Activated gamma-delta T cell treated with Interleukin-2 at 50 U/mL for 16 hours (primary cell): ENCODE measurements at regions not wholly inside any gene's neighbourhood (a gene's known extent, or its start where the extent isn't known, plus 50 kb on each side); places are given as distances from the start of the nearest gene placed in this dataset.
"Not testable (repeated sequence)": the region's sequence is repeated elsewhere in the genome, so short reads cannot be mapped to it uniquely, and the experiment has no call there.

Experiments used
- DNase-seq: peaks from one replicate; pipeline ENCODE4 v3.0.0-alpha.2; 2020

DNA sequence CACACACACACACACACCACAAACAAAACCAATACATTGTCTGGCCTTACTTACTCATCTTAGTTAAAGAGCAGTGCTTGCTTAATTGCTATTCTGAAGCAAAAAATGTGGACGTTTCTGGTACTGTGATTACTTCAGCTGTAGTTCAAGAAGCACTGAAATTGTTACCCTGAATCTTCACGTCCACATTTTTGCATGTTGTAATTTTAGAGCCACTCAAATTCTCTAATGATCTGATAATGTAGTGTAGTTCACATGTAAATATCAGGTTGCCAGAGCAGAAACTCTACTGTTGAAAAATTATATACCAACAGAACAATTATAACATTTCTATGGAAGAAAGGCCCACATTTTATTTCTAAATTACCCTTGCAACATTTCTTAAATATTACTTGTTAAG is 1451.1 kb downstream of the GATA3 start:
- DNase-seq: no peak

DNA sequence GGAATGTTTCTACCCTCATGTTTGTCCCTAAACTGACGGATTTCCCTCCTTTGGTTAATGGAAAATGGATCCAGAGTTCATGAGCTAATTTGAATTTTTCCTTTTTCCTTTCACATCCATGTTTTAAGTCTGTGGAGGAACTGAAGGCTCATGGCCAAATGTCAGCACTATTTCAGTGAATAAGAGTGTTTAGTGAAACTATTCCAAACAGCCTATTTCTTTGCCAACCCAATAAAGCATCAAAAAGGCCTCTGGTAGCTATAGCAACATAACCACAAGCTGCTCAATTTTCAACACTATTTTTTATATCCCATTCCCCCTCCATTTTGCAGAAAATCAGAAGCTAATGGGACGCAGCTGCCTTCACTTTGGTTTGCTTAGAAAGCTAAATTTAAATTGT is 1454.1 kb downstream of the GATA3 start:
- no peak for DNase-seq

DNA sequence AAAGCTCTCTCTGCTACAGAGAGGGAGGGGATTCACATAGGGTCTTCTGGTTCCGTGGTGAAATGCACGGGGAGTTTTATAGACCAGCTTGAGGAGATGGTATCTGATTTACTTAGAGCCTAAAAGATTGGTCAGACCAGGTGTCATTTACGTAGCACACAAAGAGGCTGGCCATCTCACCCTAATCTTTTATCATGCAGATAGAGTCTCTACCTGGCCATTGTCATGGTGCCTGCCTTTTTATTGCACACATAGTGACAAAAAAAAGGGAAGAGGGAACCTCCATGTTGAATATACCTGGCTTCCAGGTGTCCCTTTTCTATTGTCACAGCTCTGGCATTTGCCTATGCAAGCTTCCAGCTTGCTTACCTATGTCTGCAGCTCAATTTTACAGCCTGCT is 1456.1 kb downstream of the GATA3 start:
- DNase-seq: no peak

DNA sequence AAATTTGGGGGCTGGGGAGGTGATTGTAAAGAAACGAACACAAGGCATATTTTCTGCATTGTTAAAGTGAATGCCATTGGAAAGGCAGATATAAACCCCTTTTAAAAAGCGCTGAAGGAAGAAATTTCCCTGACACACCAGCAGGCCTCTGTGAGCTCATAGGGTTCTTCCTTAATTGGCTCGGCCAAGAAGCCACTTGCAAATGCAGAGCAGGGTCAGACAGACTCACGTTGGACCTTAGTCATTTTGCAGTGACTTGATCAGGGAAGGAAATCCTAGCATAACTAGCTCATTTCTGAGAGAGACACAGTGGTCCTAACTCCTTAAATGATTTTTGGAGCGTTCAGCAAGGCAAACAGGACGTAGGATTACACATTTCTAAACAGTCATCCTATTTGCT is 1461.4 kb downstream of the GATA3 start:
- DNase-seq: no peak

DNA sequence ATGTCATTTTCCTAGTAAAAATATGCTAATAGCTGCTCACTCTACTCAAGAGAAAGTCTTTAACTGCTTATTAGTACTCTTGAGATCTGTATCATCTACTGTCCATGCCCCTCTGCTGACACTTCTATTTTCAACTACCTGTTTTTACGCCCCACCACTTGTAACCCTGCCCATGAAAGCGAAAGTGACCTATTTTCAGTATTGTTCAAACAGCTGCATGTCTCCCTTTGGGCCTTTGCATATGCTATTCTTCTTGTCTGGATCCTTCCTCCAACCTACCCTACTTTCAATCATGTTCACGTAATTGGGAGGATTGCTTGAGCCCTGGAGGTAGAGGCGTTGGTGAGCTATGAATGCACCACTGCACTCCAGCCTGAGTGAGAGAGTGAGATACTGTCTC is 1481.3 kb downstream of the GATA3 start:
- DNase-seq: no peak

DNA sequence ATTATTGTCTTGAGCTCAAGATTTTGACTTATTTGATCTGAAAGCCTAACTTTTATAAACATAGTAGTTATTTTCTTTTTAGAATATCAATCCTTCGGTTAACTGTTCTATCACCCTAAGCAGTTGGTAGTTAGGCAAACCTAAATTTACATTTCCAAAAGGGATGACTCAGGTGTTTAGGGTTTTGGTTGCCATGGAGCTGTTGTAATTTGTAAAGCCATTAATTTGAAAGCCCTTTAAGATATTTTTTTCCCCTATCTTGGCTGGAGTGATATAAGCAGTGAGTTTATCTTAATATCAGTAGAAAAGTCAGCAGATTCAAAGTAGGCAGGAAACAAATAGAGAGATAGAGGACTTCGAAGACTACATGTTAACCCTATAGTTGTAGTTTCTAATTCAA is 1472.6 kb upstream of the CELF2 start:
- DNase-seq: no peak

DNA sequence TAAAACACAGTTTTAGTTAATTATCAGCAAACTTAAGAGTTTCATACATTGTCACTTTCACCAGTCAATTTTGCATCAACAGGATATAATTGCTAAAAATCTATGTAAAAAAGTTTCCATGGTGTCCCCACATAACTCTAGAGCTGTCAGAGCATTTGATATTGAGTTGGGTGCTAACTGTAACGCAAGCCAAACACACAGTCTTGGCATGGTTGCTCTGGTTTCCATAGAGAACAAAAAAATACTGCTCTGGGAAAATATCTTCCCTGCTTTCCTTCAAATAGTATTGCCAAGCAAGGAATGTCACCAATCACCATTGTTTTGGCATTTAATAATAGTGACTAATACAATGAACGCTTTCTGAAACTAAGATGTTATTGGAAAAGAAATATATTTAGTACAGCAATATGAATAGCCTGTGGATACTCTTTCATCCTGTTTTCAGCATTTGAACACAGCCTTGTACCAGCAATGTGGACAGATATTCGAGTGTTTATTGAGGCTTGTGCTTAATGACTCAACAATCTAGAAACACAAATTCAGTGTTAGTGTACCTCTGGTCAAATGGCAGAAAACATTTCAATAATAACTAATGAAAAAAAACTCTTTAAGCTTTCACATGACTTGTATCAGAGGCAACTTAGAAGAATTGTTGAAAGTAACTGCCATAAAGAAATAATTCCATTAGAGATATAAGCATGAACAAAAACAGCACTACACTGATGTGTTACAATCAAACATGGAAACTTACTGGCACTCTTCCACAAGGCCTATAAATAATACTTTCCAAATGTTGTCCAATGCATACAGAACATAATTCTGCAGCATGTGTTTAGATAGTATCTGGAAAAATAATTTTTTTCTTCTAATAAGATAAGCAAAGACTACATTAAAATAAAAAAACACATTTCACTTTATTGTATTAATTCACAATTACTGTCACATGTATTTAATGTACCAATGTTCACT is 1469.5 kb upstream of the CELF2 start:
- DNase-seq: no peak

DNA sequence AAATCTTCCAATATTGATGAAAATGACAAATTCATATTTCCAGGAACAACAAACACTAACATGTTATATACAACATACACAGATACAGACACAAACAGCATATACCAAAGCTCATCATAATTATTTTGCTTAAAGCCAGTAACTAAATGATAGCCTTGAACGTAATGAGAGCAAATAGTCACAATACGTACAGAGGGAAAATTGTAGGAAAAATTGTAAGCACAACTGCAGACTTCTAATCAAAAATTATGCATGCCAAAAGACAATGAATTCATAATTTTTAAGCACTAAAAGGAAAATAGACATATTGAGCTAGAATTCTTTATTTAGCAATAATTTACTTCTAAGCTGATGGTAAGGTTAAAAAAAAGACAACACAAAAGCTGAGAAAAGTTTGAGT is 1466.9 kb upstream of the CELF2 start:
- no peak for DNase-seq

DNA sequence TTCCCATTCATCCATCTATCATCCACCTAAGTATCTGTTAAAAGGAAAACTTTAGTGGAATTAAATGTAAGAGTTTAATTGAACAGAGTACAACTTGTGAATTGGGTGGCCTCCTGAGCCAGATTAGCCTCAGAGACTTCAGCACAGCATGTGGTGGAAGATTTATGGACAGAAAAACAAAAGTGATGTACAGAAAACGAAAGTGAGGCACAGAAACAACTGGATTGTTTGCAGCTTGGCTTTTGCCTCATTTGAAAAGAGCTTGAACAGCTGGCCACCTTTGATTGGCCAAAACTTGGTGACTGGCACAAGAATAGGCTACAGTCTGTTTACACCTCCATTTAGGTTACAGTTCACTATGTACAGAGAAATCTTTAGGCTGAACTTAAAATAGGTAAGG is 1463.4 kb upstream of the CELF2 start:
- no peak for DNase-seq

DNA sequence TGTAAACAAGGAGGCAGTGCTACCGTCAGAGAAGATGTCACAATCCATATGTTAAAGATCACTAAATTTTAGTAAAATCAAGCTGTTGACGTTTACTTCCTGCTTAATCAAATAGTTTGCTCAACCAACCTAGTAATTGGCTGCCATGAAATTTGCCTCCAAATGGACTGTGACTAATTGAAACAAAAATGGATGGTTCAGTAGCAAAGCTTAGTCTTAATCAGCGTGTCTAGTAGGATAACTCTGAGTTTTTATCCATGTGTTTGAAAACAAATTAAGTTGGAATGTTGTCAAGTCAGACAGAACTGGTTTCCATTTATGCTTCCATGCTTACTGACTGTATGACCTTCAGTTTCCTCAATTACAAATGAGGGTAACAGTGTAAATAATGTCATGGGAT is 1456.7 kb upstream of the CELF2 start:
- no peak for DNase-seq

DNA sequence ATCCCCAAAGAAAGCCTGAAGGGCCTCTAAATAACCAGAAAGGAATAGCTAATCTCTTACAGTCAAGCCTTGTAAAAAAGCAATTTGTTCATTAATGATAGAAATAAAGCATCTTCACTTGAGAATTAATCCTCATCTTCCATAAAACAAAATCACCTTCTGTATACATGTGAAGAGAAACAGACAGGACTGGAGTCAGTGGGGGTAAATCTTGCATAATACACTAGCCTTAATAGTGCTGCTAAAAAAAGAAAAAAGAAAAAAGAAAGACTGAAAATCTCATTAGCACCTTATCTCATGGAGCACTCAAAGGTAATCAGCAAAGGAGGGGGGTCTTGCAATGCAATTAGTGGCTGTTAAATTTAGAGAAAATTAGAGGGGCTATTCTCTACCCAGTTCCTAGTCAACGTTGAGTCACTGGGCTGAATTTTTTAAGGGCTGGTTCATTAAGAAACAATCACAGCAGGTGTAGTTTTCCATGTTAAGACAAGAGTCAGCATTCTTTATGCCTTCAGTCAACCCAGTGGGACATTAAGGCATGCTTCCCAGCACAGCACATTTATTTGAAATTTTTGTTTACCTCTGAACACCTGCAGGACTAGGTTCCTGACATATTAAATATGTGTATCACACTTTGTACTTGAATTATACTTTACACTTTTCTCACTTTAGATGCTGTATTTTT is 1455.7 kb upstream of the CELF2 start:
- DNase-seq: no peak

DNA sequence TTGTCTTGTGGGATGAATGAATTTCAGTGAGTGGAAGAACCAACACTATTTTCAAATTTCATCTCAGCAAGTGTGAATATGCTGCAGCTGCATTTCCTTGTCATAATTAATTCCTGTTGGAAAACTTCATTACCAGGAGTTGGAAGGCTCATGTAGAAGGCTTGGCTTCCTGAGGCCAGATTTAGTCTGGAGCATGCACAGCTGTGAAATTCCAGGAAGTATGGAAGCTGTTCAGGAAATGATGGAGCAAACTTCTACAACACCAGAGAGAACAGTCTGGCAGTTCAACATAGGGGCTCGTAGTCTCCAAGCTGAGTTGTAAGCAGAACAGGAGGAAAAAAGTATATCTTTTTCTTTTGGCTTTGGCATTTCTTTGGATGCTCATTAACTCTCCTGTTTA is 1439.9 kb upstream of the CELF2 start:
- DNase-seq: no peak

DNA sequence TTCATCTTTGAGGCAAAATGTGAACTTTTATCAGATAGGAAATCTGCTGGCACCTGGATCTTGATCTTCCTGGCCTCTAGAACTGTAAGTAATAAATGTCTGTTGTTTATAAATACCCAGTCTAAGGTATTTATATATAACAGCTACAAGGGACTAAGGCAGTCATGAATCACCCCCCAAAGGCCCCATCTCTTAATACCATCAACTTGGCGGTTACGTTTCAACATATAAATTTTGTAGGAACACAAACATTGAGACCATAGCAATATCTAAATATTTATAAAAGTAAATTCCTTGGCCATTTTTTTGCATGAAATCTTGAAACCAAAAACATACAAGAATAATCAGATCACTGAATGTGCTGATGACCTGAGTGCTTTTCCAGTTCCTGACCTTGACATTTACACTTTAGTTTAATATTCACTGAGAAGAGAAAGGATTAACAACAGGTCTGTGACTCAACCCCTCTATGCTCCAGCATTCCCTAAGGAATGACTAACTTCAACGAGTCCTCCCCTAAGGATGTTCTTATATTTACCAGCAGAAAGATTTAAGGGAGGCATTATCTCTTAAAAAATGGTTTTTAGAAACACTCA is 1438.5 kb upstream of the CELF2 start:
- no peak for DNase-seq

DNA sequence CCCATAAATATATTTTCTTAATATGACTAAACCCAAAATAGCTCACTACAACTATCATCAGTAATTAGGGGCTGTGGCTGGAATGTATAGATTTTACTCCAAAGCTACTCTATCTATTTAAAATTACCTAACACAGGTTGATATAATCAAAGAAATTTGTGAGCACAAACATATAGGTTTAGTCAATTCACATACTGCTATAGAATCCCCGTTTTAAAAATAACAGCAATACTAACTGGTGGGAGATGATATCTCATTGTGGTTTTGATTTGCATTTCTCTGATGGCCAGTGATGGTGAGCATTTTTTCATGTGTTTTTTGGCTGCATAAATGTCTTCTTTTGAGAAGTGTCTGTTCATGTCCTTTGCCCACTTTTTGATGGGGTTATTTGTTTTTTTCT is 1434.9 kb upstream of the CELF2 start:
- DNase-seq: not testable (repeated sequence)

DNA sequence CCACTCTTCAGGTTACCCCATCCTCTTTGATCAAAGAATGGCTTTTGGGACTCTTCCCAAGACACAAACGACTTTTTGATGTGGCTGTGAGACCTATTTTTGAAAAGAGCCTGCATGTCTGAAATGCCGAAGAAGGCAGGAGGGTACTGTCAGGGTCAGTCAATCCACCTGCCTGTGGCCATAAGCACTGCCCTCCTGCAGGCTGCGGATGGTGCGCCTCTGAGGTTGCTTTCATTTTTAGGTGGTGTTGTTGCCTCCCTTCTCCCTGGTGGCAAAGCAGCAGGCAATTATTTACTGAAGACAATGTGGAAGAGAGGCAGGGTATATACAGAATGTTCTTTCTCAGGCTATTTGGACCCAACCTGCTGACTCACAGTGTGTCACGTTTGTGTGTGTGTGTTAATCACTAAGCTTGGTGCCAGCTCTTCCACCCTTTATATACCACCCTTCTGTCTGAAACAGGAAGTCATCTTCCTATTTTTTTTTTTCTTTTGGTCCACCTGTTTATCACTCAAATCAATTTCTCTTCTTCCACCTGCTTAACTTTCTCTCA is 1421.2 kb upstream of the CELF2 start:
- DNase-seq: no peak

DNA sequence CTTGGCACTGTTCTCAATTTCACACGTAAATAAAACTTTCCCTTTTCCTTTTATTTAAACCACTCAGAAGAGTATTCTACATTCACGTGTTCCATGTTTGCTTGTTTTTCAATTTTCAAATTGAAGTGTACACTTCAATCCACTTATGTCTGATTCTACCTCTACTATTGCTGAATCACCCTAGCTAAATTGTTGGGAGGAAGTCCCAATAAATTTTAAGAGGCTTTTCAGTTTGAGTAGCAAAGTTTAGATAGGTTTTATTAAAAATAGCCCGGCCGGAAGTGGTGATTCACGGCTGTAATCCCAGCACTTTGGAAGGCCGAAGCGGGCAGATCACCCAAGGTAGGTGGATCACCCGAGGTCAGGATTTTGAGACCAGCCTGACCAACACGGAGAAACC is 1414.7 kb upstream of the CELF2 start:
- DNase-seq: no peak

DNA sequence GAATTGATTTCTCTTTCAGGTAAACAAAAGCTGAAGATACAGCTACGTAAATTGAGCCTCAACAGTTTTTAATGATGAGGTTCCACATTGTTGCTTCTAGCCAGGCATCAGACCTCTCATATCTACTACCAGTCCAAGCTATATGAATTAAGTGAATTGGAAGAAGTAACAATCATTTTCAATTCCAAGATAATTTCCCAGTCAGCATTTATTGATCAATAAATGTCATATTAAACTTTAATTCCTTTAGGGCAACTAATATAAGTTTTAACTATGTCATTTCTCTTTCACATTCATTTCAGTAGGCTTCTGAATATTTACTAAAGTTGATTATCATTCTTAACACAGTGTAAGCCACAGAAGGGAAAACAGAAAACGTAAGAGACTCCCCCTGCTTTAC is 1413.7 kb upstream of the CELF2 start:
- no peak for DNase-seq

DNA sequence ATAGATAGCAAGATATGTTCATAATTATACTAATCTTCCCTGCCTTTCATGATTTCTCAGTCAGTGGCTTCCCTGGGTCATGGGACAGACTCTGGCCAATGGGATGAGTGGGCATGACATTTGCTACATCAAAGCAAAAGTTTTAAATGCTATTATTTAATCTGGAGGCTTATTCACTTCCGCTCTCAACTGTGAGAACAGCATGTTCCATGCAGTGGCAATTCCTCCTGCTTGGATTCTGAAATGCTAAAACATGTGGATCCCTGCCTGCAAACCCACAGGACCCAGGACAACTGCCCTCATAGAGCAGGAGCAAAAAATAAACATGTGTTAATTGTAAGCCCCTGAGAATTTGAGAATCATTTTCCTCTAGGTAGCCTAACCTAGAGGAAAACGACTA is 1412.4 kb upstream of the CELF2 start:
- no peak for DNase-seq

DNA sequence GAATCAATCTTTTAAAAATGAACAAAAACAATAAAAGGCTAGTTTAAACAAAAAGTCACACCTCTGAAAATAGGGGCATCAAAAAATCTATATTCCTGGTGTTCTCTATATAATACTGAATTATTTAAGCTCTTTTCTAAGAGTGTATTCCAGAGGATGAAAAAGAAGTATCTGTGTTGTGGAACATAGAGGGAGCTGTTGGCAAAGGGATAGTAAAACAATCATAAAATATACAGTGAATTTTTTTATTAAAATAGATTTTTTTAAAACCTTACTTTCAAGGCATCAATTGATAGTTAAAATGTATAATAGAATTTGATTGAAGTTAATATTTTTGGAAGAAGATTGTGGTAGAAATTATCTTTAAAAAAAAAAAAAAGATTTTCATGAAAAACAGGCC is 1409.1 kb upstream of the CELF2 start:
- no peak for DNase-seq

DNA sequence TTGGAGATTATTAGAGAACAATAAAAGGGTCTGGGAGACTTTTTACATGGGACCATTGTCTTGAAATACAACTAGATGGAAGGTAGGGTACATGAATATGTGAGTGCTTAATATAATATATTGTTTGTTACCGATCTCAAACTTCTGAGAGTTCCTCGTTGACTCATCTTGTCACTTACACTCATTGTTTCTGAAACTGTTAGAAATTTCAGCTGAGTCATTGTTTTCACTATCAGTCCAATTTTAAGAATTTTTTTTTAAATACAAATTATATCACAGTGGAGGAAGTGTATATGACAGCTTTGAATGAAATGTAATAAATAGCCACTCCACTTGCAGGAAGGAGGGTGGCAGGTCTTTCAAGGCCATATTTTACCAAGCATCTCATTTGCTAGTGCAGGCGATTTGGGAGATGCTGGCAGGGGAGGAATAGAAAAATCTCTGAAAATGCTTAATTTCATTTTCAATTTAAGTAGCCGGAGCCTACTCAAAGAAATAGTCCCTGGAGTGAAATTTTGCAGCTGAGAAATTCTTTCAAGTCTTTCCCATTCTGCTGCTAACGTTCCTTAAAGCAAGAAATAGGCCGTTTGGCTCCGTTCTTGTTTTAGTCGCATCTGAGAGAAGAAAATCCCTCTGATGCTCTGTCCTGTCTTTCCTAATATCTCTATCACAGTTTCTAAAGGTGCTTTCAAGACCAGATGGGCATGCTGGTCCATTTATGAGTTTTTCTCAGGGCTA is 1404.2 kb upstream of the CELF2 start:
- no peak for DNase-seq

DNA sequence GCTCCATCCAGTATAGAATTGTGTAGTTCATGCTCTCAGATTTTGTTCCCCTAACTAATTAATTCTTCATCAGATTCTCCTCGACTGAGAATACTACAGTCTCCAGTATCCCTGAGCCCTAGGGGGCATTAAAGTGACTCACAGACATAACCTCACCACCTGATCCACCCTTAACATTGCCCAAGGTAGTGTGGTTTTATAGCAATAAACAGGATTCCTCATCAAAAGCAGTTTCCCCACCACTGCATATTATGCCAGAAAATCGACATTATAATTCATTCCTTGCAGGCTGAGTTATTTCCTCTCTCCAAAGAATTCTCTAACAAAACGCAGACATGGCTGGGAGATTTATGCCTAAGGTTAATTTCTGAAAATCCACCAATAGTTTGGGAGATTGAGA is 1402.5 kb upstream of the CELF2 start:
- no peak for DNase-seq

DNA sequence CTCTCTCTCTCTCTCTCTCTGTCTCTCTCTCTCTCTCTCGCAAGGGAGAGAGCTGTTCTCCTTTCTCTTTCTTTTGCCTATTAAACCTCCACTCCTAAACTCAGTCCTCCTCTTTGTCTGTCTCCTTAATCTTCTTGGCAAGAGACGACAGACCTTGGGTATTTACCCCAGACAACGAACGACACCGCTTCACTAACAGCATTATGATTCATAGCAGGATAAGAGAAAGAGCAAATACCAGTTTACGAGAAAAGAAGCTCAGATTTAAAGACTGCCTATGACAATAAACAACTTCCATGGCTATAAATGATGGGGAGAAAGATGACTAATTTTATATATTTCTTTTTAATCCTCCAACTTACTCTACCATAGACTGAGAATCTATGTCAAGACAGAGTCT is 1396.5 kb upstream of the CELF2 start:
- no peak for DNase-seq

DNA sequence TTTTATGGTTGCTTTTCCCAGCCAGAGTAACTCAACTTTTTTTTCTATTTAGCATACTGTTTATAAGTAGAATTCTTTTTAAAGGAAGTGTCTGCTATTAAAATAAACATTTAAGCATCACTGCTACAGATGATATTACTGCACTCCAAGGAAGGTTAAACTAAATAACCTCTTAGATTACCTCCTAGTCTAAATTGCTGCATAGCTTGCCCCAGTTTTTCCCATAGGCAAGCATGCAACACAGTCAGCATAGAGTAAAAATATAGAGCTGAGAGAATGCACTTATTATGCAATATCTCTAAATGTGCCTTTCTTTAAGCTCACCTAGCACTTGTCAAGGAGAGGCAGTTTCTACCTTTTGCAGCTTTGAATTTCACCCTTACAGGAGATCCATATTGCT is 1392.4 kb upstream of the CELF2 start:
- DNase-seq: no peak
